AG04449 (cell line): ENCODE measurements at regions not wholly inside any gene's neighbourhood (a gene's known extent, or its start where the extent isn't known, plus 50 kb on each side); places are given as distances from the start of the nearest gene placed in this dataset.

Experiments
- CTCF ChIA-PET: fragments of 350-600 bp; formaldehyde crosslinking; extraction: SDS; loops from one replicate; lab custom pipeline; 2021; ENCODE audit warnings: antibody characterized with exemption; lab: Yijun Ruan, JAX
- POLR2A ChIA-PET: fragments of 400-600, 350-600 bp; formaldehyde crosslinking; extraction: SDS; loops from one replicate; lab custom pipeline; 2020; ENCODE audit warnings: antibody characterized with exemption, inconsistent platforms; lab: Yijun Ruan, JAX
- DNase-seq: peaks from one replicate; pipeline ENCODE4 v3.0.0-alpha.2; 2010; ENCODE audit warnings: low read depth, low spot score
- H3K4me3 ChIP-seq: 2 replicates; pipeline ENCODE4 v1.5.1; 2011; ENCODE audit warnings: low read depth, mild to moderate bottlenecking, control low read depth, low read length
- TF ChIP-seq, protein P1 (sequence below): IDR thresholded peaks from one replicate; pipeline ENCODE4 v1.5.1; 2011; ENCODE audit warnings: mild to moderate bottlenecking, moderate library complexity, low read length, control low read depth, inconsistent platforms; ENCODE audit not compliant: insufficient read depth; ENCODE audit errors: missing control alignments

DNA sequence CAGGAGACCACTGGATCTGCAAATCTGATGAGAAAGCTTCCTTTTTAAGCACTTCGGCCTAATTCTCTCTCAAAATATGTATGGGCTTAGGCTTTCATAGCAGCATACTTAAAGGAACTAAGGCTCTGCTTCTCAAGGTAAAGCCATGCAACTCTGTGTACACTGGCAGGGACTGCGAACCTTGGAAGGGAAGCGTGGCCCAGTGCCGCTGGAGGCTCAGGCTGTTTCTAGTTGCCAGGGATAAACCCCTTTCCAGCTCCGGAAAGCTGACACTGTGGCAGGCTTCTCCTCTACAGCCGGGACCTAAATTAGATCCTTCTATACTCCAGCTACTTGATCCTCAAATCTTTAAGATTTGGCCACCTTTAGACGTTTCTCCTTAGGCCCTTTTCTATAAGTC is 1091.3 kb upstream of the TENM3 start:
- TF ChIP-seq, protein P1, sequence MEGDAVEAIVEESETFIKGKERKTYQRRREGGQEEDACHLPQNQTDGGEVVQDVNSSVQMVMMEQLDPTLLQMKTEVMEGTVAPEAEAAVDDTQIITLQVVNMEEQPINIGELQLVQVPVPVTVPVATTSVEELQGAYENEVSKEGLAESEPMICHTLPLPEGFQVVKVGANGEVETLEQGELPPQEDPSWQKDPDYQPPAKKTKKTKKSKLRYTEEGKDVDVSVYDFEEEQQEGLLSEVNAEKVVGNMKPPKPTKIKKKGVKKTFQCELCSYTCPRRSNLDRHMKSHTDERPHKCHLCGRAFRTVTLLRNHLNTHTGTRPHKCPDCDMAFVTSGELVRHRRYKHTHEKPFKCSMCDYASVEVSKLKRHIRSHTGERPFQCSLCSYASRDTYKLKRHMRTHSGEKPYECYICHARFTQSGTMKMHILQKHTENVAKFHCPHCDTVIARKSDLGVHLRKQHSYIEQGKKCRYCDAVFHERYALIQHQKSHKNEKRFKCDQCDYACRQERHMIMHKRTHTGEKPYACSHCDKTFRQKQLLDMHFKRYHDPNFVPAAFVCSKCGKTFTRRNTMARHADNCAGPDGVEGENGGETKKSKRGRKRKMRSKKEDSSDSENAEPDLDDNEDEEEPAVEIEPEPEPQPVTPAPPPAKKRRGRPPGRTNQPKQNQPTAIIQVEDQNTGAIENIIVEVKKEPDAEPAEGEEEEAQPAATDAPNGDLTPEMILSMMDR, result no peak
- ChIA-PET POLR2A (interaction anchor here (0.7 kb wide), 1 partner anchor 1722 kb away, joined by 3 read pairs; no protein-coding TSS in a partner anchor), CTCF (interaction anchor here (0.6 kb wide), 1 partner anchor 377 kb away, joined by 4 read pairs; no protein-coding TSS in a partner anchor)
- no peak for DNase-seq
- H3K4me3 ChIP-seq, result no peak overlapping the region

DNA sequence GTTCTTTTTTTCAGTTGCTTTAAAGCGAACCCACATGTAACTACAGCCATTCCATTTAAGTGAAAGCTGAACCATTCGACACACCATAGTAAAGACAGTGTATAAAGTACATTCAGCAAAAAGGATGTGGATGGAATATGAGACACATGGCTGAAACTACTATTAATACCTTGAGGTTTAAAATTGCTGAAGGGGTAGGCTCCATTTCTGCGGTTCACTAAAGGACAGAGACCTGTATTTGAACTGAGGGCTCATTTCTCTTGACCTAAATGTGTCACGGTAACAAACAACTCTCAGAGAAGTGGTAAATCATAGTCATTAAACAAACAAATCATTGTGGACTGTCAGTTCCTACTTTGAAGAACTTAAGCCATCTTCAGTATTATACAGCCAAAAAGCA is 1085.6 kb upstream of the TENM3 start:
- DNase-seq, result no peak
- TF ChIP-seq, protein P1, result no peak
- CTCF ChIA-PET, result interaction anchor here (2.8 kb wide), 1 partner anchor 14 kb away, joined by 7 read pairs; no protein-coding TSS in a partner anchor
- H3K4me3 ChIP-seq, result no peak overlapping the region
- POLR2A ChIA-PET, result no interaction called here

DNA sequence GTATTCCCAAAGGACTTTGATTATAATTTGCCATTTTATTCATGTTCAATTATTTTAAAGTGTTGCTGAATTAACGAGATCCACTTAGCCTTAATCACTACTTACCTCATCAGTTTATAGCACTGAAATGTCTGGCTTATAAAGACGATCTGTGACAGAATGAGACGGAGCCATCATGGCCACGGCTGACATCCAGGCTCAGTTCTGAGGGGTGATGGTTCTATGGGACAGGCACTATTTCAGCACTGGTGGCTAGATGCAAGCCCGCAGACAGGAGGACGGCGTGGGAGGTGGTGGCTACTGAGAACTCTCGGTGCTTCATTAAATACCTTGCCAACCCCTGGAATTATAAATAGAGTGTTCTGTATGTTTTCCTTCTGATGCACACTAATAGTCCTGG is 1084.2 kb upstream of the TENM3 start:
- H3K4me3 ChIP-seq, result no peak overlapping the region
- CTCF ChIA-PET, result interaction anchor here (2.8 kb wide), 1 partner anchor 16 kb away, joined by 7 read pairs; no protein-coding TSS in a partner anchor
- DNase-seq, result no peak
- POLR2A ChIA-PET, result no interaction called here
- TF ChIP-seq, protein P1, result no peak

DNA sequence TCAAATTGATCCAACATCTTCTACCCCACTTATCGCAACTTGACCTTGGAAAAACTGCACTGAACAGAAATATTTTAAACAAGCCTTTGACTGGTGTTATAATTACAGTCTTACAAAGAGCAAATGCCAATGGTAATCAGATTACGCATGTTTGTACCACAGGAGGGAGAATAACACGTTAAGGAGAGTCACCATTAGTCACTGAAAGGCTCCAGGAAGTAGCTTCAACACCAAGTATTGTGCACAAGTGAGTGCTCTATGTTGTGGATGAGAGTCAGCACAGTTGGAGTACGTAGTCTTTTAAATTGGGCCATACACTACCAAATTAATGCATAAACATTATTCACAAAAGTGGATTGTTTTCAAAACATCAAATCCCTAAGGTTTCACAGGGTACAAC is 1081.5 kb upstream of the TENM3 start:
- TF ChIP-seq, protein P1, result no peak
- ChIA-PET CTCF (interaction anchor here (1.1 kb wide), 1 partner anchor 19 kb away, joined by 3 read pairs; no protein-coding TSS in a partner anchor), POLR2A (no interaction called here)
- DNase-seq, result no peak
- no peak overlapping the region for H3K4me3 ChIP-seq

DNA sequence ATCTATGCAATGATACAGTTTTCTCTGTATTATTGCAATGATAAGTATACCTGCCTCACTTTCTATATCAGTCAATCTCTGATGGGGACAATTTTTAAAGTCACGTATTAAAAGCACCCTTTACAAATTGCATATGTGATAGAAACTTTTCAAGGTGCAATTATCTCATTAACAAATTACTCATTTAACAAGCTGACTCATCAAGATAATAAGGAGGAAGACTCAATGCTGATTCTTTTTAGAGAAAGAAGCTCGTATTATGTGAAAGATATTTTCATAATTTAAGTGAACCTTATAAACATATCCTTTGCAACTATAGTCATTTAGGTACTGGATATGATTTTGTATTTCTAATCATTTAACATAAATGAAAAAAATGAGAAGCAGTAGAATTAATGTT is 1080.9 kb upstream of the TENM3 start:
- DNase-seq, result no peak
- ChIA-PET CTCF (no interaction called here), POLR2A (no interaction called here)
- H3K4me3 ChIP-seq, result no peak overlapping the region
- TF ChIP-seq, protein P1, result no peak

DNA sequence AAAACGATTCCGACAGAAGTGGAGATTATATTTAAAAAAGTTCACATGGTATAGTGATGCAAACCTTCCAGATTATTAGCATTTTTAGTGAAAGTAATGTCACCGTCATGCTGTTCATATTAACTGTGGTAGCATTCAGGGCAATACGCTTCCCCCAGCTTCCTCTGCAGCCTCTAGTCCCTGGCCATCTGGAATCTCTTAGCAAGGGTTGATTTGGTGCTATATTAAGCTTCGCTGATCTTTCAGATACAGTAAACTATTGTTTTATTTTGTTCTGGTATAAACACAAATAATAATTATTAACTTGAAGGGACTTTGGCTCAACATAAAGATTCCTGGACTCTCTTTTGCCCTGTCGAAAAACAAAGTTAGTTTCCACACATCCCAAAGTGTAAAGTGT is 1080.5 kb upstream of the TENM3 start:
- ChIA-PET CTCF (no interaction called here), POLR2A (no interaction called here)

More for the DNA sequence above, 1080.5 kb upstream of the TENM3 start:
- no peak for DNase-seq
- H3K4me3 ChIP-seq, result no peak overlapping the region
- TF ChIP-seq, protein P1, result no peak
